Muscle of arm (tissue), 1 donor: ENCODE measurements at regions not wholly inside any gene's neighbourhood (a gene's known extent, or its start where the extent isn't known, plus 50 kb on each side); places are given as distances from the start of the nearest gene placed in this dataset.
"Not testable (repeated sequence)": the region's sequence is repeated elsewhere in the genome, so short reads cannot be mapped to it uniquely, and the experiment has no call there.

ENCODE experiments used
- DNase-seq: peaks from one replicate; pipeline ENCODE4 v3.0.0-alpha.2; 2013

DNA sequence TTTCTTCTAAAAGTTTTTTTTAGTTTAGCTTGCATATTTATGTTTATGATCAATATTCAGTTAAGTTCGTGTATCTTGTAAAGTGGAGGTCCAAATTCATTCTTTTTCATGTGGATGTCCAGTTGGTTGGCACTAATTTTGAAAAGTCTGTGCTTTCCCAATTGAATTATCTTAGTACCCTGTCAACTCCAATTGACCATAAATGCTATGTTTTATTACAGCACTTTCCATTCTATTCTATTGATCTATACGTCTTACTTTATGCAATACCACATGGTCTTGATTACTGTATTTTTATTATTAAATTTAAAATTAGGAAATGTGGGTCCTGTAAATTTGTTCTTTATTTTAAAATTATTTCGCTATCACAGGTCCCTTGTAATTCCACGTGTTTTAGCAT lies 837.6 kb upstream of the SLC10A2 start:
- DNase-seq, result no peak

DNA sequence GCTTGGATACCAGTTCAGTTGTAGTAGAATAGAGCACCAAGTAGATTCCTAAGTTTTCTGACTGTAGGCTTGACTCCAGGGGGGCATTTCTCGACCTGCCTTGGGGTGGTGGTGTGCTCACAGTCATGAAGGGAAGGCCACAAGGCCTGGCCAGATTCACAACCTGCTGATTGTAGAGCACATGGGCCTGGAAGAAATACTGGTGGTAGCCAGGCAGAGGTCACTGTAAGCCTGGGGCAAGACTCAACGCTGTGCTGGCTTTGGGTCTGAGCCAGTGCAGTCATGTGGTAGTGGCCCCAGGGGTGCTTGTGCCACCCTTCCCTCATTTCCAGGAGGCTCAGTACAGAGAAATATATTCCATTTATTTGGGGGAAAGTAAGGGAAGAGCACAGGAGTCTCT lies 832.3 kb upstream of the SLC10A2 start:
- no peak for DNase-seq

DNA sequence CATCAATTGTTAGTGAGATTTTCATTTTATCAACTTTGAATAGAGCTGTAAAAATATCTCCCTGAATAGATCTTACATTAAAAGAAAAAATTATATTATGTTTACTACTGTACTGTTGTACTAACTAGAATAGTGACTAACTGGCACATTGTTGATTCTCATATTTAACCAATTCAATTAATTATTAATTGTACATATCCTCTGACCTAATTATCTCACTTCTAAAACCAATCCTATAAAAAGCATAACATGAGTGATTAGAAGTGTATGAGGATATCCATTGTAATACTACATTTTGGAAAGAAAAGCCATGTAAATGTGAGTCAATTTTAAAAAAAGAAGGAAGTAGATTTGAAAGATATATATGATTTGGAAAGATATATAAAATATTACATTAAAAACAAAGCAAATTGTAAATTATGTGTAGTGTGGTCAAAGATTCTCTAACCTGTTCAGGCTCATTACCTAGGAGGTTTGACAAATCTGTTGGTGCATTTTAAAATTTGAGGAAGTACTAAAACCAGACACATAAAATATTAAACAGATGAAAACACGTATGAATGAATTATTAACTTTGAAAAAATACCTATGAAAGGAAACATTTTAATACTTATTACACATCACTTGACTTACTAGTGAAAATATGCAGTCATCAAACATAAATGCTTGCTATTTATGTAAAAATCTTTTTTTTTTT lies 829.8 kb upstream of the SLC10A2 start:
- no peak for DNase-seq

DNA sequence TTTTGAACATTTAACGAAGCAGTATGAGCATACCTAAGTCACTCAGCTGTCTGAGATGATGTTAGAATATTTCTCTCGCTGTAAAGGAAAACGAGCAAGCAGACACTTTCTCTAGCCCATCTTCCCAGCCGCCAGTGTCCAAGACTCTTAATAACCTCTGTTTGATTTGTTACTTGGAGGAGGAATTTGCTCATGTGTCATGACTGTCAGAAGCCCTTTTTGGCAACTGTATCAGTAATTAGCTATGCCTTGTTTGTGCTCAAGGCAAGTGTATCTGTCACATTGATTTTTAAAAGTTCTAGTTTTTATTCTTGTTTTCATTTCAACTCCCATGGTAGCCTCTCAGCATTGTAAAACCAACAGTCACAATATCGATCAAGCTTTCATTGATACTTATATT lies 828.4 kb upstream of the SLC10A2 start:
- no peak for DNase-seq

DNA sequence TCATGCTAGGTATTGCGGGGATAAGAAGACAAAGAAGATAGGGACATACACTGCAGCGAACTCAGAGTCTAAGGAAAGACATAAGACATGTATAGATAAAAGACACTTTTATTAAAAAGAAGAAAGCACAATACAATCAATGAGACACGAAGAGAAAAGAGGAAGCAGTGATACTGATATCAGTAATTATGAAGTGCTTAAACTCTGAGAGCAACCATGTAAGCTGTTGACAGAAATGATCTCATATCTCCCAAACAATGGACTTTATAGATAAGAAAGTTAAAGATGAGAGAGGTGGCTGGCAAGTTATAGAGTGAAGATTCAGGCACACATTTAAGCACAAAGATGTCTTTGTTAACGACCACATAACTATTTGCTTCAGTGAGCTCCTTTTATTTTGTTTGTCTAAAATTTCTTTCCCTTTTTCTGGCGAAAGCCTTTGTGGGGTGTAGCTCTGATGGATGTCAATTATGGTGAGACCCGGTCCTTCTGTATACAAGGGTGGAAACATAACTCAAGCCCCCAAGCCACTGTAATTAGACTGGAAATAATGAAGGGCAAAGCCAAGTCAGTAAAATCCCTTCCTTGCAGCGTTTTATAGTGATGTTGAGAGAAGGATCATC lies 818.0 kb upstream of the SLC10A2 start:
- no peak for DNase-seq

DNA sequence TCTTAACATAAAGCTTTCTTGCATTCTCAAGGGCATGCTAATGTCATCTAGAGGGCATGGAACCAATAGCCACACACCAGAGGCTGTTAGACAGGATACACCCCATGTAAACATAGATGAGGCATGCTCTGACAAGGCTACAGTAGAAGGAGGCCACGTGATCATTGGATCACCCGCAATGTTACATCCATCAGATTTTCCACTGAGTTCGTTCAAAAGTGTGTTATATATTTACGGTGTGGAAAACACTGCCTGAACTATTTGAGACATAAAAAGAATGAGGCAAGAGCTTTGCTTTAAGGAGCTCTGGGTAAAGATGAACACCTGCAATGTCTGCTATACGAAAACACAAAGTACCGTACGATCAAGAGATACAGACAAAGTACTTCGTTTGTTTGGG lies 817.5 kb upstream of the SLC10A2 start:
- DNase-seq, result peak; percentile 65

DNA sequence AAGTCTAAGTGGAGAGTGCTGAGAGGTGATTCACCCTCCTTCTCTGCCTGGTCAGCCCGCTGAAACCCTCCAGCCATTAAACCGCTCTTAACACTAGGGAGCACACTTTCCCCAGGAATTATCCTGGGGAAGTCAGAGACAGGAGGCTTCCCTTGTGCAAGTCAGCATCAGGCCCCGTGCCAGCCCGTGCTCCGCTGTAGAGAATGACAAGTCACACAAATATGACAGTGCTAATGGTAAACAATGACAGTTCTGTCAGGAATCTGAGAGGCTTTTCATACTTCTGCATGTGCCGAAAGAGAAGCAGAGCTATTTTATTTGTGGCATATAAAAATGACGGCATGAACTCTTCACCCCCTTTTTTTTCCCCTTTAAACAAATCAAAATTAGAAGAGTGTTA lies 816.9 kb upstream of the SLC10A2 start:
- DNase-seq, result peak; percentile 89

DNA sequence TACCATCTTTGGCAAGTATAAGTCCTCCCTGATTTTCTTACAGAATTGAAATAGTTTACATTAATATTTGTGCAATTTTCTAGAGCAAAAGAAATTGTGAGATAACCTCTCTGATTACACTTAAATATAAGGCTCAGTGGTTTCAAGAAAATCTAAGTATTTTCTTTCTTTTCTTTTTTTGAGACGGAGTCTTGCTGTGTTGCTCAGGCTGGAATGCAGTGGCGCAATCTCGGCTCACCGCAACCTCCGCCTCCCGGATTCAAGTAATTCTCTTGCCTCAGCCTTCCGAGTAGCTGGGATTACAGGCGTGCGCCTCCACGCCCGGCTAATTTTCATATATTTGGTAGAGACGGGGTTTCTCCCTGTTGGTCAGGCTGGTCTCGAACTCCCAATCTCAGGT lies 813.9 kb upstream of the SLC10A2 start:
- not testable (repeated sequence) for DNase-seq

DNA sequence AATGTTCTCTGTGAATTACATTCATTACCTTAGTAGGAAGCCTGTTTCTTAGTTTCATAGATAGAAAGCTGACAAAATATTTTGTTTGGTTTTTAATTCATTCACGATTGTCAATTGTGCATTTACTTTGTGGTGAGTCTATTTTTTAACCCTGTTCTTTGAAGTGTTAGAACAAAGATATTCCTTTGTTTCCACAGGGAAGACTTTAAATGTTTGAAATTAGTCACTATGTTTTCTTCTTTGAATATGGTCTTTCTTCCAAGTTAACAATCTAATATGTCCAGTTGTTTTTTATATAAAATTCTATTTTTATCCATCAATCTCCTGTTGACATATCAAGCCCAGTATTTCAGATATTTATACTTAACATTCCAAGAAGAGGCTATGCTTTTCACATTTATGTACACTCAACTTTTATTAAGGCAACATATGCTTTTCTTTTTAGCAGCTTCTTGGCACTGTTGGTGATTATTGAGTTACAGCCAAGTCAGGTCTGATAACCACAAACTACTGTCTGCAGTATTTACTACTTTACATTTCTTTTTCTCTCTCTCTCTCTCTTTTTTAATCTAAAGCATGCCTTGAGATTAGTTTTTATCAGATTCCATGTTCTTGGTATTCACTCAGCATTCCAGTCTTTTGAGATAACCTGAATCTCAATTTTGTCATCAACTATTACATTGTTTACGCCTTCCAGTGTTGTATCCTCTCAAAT lies 812.8 kb upstream of the SLC10A2 start:
- DNase-seq, result no peak

DNA sequence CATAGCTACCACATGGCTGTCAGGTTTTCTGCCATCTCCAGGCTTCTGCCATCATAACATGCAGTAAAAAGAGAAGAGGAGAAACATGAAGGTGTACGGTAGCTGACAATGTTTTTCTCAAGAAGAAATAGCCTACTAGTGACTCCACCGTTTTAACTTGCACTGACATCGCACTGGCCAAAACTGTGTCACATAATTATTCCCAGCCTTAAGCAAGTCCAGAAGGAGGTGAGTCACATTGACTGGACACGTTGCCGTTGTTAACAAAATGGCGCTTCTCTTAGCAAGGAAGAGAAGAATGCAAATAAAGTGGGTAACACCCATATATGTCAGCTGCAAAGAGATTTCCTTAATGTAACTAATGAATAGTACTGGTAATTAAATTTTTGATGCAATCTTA lies 810.4 kb upstream of the SLC10A2 start:
- no peak for DNase-seq

DNA sequence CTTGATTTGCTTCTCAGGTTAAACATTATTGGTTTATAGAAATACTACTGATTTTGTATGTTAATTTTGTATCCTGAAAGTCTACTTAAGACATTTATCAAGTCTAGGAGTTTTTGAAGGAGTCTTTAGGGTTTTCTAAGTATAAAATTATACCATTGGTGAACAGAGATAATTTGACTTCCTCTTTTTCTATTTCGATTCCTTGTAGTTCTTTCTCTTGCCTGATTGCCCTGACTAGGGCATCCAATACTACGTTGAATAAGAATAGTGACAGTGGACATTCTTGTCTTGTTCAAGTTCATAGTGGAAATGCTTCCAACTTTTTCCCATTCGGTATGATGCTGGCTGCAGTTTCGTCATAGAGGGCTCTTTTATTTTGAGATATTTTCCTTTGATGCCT lies 807.5 kb upstream of the SLC10A2 start:
- DNase-seq, result no peak

DNA sequence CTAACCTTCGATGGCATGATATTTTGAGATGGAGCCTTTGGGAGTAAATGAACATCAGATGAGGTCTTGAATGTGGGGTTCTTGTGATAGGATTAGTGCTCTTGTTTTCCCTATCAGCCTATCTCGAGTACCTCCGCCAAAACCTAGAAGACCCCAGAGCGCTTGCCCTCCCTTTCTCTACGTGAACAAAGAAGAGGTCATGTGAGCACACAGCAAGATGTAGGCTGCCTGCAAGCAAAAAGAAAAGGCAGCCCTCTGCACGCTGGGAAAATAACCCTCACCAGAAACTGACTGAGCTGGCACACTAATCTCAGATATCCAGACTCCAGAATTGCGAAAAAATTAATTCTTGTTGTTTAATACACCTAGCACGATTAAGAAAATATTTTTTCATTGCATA lies 799.8 kb upstream of the SLC10A2 start:
- DNase-seq, result no peak

DNA sequence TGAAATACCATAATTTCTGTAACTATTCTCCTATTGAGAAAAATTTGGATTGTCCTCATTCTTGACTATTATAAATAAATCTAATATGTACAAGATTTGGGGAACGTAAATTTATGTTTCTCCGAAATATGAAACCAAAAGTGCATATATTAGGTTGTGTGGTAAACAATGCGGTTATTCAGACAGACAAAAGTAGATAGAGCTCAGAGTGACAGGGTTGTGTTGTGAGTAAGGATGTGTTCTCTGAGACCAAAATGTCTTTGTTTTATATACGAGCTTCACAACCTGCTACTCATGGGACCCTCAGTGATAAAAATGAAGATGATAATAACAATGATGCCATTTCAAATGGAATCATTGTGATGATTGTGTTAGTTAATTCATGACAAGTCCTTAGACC lies 796.3 kb upstream of the SLC10A2 start:
- DNase-seq, result no peak

DNA sequence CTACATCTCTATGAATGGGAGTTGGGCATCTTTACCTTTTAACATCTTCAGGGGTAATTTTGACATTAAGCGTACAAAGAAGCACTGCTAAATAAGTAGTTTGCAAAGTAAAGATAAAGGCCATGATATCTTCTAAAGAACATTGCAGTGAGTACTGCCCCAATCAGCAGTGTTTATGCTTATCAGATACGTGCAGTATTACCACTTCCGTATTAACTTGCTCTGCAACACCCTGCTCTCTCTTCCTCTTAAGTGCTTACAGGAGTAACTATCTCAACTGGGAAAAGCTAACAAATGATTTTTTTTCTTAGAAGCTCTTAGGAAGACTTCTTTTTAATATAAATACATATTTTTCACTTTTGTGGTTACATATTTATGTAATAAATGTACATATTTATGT lies 793.7 kb upstream of the SLC10A2 start:
- DNase-seq, result no peak

DNA sequence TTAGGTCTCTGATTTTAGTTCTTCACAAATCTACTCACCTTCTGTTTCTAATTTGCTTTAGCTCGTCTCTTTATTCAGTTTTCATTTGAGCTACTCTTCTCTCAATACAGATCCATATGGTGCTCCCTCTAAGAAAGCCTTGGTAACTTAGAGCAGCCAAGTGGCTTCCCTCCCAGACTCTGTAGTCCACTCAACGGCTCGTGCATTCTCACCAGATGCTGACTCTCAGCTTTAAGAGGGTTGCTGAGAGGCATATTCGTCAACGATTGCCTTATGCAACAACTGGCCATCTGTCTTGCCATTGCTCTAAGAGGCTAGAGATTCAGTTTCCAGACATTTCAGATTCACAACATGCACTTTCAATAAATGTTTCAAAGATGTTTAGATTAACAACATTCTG lies 785.8 kb upstream of the SLC10A2 start:
- no peak for DNase-seq

DNA sequence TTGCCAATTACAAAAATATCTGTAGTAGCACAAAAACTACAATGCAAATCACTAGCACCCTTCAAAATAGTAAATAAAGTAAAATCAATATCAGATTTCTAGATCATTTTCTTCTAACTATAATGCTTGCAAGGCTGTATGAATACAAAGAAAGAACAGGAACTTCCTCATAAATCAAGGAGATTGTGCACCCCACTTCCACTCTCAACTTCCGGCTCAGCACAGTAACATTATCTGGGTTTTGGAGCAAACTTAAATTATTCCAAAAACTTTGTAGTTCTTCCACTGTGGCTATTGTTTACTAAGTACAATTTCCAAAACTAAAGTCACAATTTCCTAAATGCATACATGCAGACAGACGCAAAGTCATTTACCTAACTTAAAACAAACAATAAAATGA lies 778.3 kb upstream of the SLC10A2 start:
- DNase-seq, result no peak

DNA sequence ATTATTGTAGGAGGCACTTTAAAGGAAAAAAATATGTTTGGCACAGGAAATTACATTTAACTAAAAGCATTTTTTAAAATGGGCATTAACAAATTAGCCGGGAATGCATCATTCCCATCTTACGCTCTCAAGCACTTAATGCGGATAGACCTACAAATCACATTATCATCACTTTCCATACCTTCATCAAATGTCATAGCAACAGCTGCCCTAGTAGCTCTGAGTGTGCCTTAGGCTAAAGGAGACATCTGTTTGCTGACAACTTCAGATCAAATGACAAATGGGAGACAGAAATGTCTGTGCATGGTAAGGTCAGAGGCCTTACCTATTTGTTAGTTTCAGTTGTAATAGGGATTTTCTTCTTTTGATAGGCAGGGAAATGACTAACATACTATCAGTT lies 773.2 kb upstream of the SLC10A2 start:
- DNase-seq, result no peak

DNA sequence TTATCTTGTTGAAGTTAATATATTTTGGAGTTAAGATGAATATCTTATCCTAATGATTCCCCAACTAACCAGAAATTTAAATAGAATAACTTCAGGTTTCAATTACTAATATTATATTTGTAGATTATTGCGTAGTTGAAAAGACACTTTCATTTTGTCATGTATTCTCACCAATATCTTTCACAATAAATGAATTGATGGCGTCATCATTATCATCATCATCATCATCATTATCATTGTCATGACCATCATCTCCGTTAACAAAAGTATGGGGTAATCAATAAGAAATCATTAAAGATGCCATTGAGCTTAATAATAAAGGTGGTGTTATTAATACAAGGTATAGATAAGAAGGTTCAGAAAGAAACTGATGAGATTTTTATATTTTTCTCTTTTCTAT lies 768.8 kb upstream of the SLC10A2 start:
- no peak for DNase-seq

DNA sequence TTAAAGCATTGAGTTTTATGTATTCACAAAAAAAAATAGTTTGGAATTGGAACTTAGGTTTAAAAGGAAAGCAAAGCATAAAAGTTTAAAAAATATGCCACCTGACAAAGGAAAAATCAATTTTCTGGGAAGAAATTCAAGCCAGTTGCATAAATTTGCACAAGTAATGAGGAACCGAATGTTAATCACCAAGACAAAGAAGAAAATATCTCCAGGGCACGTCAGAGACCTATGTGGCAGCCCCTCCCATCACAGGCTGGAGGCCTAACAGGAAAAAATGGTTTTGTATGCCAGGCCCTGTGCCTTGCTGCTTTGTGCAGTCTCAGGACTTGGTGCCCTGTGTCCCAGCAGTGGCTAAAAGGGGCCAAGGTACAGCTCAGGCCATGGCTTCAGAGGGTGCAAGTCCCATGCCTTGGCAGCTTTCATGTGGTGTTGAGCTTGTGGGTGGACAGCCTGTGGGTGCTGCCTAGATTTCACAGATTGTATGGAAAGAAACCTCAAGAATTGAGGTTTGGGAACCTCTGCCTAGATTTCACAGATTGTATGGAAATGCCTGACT lies 767.2 kb upstream of the SLC10A2 start:
- no peak for DNase-seq

DNA sequence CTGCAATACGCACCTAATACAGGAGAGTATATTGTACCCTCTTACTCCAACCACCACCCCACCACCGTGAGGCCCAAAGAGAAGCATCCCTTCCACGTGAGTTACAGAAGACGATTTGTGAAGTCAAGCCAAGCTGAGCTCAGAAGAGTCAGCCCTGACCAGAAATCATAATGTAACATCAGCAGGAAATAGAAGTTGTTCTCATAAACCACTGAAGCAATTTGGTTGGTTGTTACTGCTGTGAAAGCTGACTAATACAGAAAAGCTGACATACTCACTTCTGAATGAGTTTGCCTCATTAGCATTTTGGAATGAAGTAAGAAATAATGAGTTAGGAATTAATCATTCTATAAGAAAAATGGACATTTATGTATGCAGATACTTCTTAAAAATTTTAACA lies 749.4 kb upstream of the SLC10A2 start:
- no peak for DNase-seq

DNA sequence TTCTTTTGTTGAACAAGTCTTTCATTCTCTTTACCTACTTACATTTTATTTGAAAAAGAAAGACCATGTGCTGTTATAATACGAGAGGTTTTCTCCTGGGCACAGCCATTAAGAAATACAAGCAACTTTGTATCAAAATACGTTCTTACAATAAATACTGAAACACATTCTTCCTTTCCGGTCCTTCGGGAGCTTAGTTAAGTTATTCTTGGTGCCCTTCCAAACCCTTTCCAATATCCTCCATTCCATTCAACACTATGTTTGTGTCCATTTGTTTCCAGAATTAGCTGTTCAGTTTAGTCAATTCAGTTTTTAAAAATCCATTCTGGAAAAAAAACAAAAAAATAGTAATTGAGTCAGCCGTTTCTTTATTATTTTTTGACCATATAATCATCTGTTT lies 746.8 kb upstream of the SLC10A2 start:
- peak; percentile 36 for DNase-seq

DNA sequence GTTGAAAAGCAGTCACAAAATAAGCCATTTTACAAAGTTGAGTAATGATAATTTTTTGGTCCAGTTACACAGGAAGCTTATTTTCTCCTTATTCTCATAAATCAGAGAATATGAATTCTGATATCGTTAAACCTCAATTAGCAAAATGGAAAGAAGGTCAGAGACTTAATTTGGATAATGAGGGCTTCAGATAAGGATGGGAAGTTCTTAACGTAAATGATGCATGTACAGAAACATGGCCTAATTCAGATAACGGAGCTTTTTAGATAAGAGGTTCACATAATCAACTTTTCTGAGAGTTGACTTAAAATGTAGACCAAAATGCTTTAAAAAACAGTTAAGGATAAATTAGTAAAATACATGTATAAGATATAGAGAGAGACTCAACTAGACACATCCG lies 746.3 kb upstream of the SLC10A2 start:
- DNase-seq, result no peak

DNA sequence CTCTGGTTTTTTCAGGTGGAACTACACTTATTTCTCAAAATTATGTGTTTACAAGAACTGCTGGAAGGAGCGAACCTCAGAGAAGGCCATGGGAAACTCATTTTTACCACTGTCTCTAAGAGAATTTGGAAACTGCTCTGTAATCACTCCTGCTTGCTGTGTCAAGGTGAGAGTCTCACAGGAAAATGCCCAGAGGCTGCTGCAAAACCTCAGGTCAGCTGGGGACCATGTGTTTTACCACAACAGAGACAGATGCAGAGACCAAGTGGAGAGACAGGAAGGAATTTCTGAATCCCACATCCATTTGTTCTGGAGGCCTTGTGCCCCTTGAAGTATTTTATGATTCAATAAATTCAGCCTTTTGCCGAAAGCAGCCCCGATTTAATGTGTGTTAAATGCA lies 743.8 kb upstream of the SLC10A2 start:
- DNase-seq, result no peak
